ENCODE measurements at regions not wholly inside any gene's neighbourhood (a gene's known extent, or its start where the extent isn't known, plus 50 kb on each side); places are given as distances from the start of the nearest gene placed in this dataset.

DNA sequence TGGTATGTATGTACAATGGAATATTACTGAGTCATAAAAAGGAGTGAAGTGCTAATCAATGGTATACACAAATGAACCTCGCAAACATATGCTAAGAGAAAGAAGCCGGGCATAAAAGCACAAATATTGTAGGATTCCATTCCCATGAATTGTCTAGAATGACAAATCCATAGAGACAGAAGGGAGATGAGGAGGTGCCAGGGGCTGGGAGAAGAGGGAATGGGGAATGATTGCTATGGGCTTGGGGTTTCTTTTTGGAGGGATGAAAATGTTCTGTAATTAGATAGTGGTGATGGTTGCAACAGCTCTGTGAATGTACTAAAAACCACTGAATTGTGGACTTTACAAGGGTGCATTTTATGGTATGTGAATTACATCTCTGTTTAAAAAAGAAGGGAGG, 73.5 kb downstream of the GLI2 start:
- DNase-seq (ENCODE audit: low spot score), result no peak

DNA sequence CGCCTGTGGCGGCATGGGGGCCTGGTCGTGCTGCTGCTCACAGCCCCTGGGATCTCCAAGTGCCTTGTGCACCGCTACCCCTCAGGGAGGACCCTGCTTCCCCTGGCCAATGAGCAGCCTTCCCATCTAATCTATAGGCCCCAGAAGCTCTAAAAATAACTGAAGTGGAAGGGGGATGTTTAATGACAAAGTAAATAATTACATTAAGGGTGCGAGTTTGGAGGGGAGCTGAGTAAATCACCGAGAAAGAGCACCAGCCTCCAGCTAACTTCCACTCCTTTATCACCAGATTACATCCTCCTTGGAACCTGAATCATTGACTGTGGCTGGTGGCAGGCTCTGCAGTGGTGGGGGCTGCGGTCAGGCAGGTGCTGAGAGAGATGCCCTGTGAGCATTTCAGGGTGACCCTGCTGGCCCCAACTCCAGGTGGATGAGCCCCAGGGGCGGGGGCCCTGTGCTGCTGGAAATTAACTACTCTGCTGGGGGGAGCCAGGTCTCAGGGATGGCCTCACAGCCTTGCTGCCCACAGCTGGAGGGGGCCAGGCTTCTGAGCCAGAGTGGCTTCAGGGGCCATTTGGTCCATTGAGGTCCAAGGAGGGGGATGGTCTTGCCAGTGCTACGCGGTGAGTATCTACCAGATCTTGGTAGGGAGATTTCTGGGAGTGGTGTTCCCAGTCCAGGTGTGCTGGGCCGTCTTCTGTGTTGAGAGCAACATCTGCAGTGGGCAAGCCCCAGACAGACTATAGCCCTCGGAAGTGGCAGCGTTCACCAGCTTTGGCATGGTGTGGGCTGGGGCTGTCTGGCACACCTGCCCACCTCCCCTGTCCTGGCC, 74.2 kb downstream of the GLI2 start:
- DNase-seq (ENCODE audit: low spot score), result no peak

DNA sequence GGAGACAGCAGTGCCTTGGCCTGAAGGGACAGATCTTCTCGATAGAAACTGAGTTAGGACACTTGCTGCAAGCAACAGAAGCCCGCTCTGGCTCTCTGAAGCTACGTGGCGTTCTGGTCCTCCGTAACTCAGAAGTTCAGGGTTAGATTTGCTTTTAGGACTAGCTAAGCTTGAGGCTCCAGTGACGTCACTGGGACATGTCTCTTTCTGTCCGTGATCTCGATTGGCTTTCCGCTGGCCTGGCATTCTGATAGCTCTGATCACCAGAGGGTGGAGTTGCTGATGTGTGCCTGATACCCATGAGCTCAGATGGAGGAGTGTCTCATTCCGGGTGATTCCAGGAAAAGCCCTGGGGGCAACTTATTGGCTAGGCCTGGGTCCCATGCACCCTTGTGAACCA, 75.0 kb downstream of the GLI2 start:
- no peak for DNase-seq (ENCODE audit: low spot score)

DNA sequence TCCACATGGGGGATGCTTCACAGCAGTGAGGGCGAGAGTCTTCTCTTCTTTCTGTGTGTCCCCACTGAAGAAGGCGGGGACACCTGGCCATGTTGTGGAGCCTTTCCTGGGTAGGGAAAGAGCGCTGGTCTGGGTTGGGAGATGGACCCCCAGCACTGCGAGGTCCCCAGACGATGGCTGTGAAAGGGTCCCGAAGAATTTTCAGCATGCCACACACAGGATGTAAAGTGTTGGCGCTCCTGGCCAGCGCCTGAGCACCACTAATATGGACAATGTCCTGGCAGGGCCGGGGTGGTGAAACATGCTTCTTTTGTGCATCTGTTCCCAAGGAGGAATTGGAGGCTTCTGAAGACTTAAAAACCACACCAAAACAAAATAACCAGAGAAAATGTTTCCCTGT, 77.2 kb downstream of the GLI2 start:
- no peak for DNase-seq (ENCODE audit: low spot score)

- DNase-seq (ENCODE audit: low spot score), result no peak
Measured at GRCh38 chr2:120814352-120814751, 78.7 kb downstream of the GLI2 start.

GRCh38 chr2:120815292-120815691, 79.6 kb downstream of the GLI2 start:
- no peak for DNase-seq (ENCODE audit: low spot score)

- no peak for DNase-seq (ENCODE audit: low spot score)
Measured at GRCh38 chr2:120817136-120817955, 81.7 kb downstream of the GLI2 start.

DNA sequence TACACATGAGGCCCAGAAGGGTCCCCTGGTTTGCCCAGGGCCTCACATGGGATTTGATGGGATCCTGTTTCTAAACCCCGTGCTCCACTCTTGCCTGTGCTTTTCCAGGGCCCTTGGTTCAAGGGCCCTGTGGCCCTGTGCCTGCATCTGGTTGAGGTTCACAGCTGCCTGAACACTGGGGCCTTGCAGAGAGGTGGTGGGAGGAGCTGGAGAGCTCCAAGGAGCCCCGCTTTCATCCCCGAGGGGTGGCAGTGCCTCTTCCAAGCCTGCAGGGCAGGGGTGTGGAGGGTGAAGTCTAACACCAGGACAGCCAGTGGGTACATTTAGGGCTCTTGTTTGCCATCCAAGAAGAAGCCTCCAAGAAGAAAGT, 82.3 kb downstream of the GLI2 start:
- DNase-seq (ENCODE audit: low spot score), result no peak

GRCh38 chr2:120818441-120818920, 82.8 kb downstream of the GLI2 start:
- DNase-seq (ENCODE audit: low spot score), result no peak

DNA sequence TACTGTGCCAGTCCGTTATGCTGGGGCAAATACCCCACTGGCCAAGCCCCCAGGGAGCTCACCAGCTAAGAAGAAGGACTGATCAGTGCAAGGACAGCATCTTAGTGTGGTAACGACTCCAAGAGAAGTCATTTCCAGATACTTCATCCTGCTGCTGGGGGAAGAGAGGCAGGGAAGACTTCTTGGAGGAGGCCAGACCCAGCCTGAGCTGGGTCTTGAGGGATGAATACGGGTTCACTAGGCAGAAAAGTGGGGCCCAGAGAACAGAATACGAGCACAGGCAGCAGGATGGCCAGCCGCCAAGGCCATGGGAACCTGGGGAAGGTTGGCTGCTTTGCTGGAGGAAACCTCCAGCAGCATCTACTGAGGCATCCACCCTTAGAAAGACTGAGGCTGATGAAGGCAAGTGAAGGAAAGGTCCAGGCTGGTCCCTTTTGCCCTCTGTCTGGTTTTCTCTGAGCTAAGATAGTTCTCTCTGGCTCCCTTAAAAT, 84.1 kb downstream of the GLI2 start:
- DNase-seq (ENCODE audit: low spot score), result no peak

GRCh38 chr2:120820263-120820952, 84.7 kb downstream of the GLI2 start:
- no peak for DNase-seq (ENCODE audit: low spot score)

DNA sequence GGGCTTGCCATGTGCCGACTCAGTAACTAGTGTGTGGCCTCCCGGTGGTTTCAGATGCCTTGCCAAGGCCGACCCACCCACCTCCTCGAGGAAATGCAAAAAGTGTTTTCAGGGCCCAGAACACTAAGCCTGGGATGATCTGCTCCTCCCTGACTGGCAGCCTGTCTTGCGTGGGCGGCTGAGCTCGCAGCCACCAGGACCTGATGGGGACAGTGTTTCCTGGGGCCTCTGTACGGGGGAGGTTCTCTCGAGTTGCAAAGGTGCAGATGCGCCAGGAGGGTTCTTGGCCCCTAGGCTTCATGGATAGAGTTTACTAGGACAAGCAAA, 85.2 kb downstream of the GLI2 start:
- peak; percentile 37 for DNase-seq (ENCODE audit: low spot score)

DNA sequence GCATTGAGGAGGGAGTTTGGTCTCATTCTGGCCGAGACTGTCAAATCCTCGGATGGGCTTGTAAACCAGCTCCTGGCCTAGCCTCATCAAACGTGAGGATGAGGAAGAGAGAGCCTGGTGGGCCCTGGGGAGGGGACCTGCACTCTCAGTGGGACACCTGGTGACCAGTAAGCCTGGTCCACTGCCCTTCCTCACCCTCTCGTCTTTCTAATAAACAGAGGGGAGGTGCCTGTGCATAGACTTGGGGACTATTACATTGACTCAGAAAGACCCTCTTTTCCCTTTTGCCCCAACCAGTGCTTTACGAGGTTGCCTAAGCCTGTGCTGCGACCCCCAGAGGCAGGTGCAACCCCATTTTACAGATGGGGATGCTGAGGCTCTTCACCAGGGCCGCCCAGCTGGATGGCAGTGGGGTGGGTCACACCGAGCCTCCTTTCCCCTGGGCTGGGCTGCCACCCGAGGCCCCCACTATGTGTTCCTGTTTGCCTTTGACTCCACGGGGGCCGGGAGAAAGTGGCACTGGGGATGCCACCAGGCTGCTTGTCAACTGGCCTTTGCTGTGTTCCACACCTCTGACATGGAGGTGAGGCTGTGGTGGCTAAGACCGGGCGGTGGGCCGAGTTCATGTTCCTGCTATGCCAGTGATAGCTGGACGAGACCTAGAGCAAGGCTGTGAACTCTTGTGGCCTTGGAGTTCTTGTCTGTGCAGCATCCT, 85.9 kb downstream of the GLI2 start:
- no peak for DNase-seq (ENCODE audit: low spot score)

- DNase-seq (ENCODE audit: low spot score), result no peak
Measured at GRCh38 chr2:120822933-120823332, 87.3 kb downstream of the GLI2 start.

DNA sequence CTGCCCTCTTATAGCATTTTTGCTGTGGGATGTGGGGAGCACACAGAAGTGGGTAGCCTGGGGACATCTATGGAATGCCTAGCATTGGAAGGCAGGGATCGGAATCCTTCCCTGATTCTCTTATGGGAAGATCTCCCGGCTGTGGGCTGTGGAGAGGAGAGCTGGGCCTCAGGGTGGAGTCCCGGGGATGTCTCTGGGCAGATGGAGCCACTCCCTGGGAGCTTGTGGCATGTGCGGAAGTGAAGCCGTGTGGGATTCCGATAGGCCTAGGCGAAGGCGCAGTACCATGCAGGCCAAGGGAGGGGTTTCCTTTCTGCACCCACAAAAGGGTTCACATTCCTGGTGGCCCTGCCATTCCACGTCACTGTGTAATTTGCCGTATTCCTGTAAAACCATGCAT, 87.9 kb downstream of the GLI2 start:
- DNase-seq (ENCODE audit: low spot score), result no peak

GRCh38 chr2:120824246-120824645, 88.6 kb downstream of the GLI2 start:
- no peak for DNase-seq (ENCODE audit: low spot score)

- no peak for DNase-seq (ENCODE audit: low spot score)
Measured at GRCh38 chr2:120825370-120826259, 89.9 kb downstream of the GLI2 start.

- no peak for DNase-seq (ENCODE audit: low spot score)
Measured at GRCh38 chr2:120826260-120826648, 90.6 kb downstream of the GLI2 start.

DNA sequence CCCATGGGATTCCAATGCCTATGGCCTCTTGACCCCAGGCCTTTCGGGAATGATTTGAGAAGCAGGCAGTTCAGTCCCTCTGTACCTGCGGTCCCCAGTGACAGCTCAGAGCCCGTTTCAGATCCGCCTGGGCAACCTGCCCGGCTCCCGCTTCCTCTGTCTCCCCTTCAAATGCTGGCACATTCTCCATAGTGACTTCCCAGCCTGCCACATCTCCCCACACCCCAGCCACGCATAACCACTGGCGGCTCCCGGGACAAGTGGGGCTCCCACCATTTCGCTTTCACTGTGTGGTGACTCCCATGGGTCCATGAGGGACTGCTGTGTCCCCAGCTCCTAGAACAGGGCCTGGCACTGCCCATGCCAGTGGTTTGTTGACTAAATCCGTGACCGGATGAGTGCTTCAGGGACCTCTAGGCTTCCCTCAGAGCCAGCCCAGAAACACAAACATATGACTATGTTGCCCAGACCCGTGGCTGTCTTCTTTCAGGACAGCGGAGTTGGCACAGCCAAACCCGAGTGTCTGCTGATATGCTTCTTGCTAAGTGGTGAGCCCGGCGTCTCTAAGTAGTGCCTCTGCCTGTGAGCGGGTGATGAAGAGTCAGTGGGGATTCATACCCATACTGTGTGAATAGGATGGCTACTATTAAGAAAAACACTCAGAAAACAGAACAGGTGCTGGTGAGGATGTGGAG, 91.2 kb downstream of the GLI2 start:
- DNase-seq (ENCODE audit: low spot score), result no peak

- no peak for DNase-seq (ENCODE audit: low spot score)
Measured at GRCh38 chr2:120828066-120828465, 92.4 kb downstream of the GLI2 start.
